Stomach (tissue), 4 donors: ENCODE measurements at regions not wholly inside any gene's neighbourhood (a gene's known extent, or its start where the extent isn't known, plus 50 kb on each side); places are given as distances from the start of the nearest gene placed in this dataset.

Experiments used
- CTCF ChIP-seq, 7 experiments: fragments of 450-650 bp in 4 of 7; fragments of 200-600 bp in 3 of 7; sonication (generic) in 3 of 7; IDR thresholded peaks; one replicate each; pipeline ENCODE4 v1.5.1; 2016 to 2019; ENCODE audit warnings: antibody characterized with exemption in 7 of 7, control low read depth in 2 of 7, mild to moderate bottlenecking in 1 of 7
- EP300 ChIP-seq: sonication (generic); formaldehyde crosslinking; IDR thresholded peaks from one replicate; pipeline ENCODE4 v1.6.1; 2017; ENCODE audit warnings: antibody characterized with exemption
- POLR2AphosphoS5 ChIP-seq, 3 donors: sonication (generic); formaldehyde crosslinking; IDR thresholded peaks; one replicate each; pipeline ENCODE4 v1.6.1; 2016; ENCODE audit warnings: antibody characterized with exemption in 3 of 3

DNA sequence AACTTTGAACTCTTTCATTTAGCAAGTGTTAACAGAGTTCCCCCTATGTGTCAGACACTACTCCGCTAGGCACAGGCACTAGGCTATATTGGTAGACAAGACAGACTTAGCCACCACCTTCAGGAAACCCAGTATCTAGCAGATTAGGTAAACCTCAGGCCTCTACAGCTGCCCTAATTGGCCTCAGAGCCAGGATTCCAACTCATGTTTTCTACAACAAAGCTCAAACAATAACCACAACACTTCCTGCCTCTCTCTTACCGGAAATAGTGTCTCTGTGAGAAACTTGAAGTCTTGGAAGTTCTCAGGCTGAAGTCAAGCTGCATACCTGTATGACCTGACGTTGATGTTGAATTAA lies 116.6 kb upstream of the SLC44A1 start:
- no peak for TF ChIP-seq CTCF (IDR thresholded peaks at IDR 0.05)
- TF ChIP-seq EP300, result no peak
- TF ChIP-seq POLR2AphosphoS5 (IDR thresholded peaks at IDR 0.05), result no peak
